Osteocyte (in vitro differentiated cells): ENCODE measurements at regions not wholly inside any gene's neighbourhood (a gene's known extent, or its start where the extent isn't known, plus 50 kb on each side); places are given as distances from the start of the nearest gene placed in this dataset.
"Not testable (repeated sequence)": the region's sequence is repeated elsewhere in the genome, so short reads cannot be mapped to it uniquely, and the experiment has no call there.

ENCODE experiments used
- DNase-seq: peaks from one replicate; pipeline ENCODE4 v3.0.0; 2021; ENCODE audit warnings: mixed read lengths; ENCODE audit not compliant: unreplicated experiment; ENCODE audit errors: extremely low spot score
- H3K27ac Mint-ChIP-seq: one replicate; pipeline ENCODE4 v1.8.0; 2021; ENCODE audit warnings: mild to moderate bottlenecking, mixed read lengths; ENCODE audit not compliant: unreplicated experiment
- H3K27me3 Mint-ChIP-seq: one replicate; pipeline ENCODE4 v1.8.0; 2021; ENCODE audit warnings: mixed read lengths; ENCODE audit not compliant: unreplicated experiment
- H3K36me3 Mint-ChIP-seq: one replicate; pipeline ENCODE4 v1.8.0; 2021; ENCODE audit warnings: mixed read lengths; ENCODE audit not compliant: unreplicated experiment
- H3K4me1 Mint-ChIP-seq: one replicate; pipeline ENCODE4 v1.8.0; 2021; ENCODE audit warnings: mixed read lengths; ENCODE audit not compliant: unreplicated experiment
- H3K4me3 Mint-ChIP-seq: one replicate; pipeline ENCODE4 v1.8.0; 2021; ENCODE audit warnings: mild to moderate bottlenecking, moderate library complexity, mixed read lengths; ENCODE audit not compliant: unreplicated experiment
- H3K9me3 Mint-ChIP-seq: one replicate; pipeline ENCODE4 v1.8.0; 2021; ENCODE audit warnings: mixed read lengths; ENCODE audit not compliant: unreplicated experiment
- TF ChIP-seq, protein P1 (sequence below): fragments of 200-600 bp; sonication (generic); IDR thresholded peaks from 2 replicates; pipeline ENCODE4 v1.5.0; 2021; ENCODE audit warnings: antibody characterized with exemption, mild to moderate bottlenecking, moderate library complexity

DNA sequence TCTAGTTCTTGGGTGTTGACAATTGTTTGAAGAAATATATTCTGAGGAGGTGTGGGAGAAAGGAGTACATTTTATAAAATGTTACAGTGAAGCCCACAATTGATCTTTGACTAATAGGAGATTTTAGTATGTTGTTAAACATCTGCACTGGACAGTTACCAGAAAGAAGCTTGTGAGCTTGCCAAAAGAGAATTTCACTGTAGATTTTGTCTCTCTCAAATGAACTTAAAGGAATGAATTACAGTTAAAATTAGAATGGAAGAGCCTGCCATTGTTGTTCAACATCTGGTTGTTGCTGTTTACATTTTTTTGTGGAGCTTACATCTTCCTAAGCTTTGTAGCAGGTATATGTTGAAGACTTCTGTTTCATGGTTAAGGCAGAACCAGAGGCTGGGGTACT lies 620.5 kb upstream of the CCDC179 start:
- no peak overlapping the region for H3K27ac Mint-ChIP-seq

DNA sequence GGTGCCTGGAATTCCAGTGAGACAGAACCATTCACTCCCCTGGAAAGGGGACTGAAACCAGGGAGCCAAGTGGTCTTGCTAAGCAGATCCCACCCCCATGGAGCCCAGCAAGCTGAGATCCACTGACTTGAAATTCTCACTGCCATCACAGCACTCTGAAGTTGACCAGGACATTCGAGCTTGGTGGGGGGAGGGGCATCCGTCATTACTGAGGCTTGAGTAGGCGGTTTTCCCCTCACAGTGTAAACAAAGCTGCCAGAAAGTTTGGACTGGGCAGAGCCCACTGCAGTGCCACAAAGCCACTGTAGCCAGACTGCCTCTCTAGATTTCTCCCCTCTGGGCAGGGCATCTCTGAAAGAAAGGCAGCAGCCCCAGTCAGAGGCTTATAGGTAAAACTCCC lies 623.9 kb upstream of the CCDC179 start:
- H3K4me1 Mint-ChIP-seq, H3K36me3 Mint-ChIP-seq, DNase-seq, H3K27me3 Mint-ChIP-seq, H3K27ac Mint-ChIP-seq, H3K4me3 Mint-ChIP-seq: not testable (repeated sequence)
- H3K9me3 Mint-ChIP-seq: peaks cover 33% of the 10 kb centered on the region

More for the DNA sequence above, 620.5 kb upstream of the CCDC179 start:
- DNase-seq: no peak
- Mint-ChIP-seq H3K36me3 (no peaks in the 10 kb centered on the region), H3K9me3 (peaks cover 11% of the 10 kb centered on the region), H3K4me1 (no peaks in the 10 kb centered on the region), H3K4me3 (no peak overlapping the region), H3K27me3 (peaks cover 10% of the 10 kb centered on the region)
- TF ChIP-seq, protein P1, sequence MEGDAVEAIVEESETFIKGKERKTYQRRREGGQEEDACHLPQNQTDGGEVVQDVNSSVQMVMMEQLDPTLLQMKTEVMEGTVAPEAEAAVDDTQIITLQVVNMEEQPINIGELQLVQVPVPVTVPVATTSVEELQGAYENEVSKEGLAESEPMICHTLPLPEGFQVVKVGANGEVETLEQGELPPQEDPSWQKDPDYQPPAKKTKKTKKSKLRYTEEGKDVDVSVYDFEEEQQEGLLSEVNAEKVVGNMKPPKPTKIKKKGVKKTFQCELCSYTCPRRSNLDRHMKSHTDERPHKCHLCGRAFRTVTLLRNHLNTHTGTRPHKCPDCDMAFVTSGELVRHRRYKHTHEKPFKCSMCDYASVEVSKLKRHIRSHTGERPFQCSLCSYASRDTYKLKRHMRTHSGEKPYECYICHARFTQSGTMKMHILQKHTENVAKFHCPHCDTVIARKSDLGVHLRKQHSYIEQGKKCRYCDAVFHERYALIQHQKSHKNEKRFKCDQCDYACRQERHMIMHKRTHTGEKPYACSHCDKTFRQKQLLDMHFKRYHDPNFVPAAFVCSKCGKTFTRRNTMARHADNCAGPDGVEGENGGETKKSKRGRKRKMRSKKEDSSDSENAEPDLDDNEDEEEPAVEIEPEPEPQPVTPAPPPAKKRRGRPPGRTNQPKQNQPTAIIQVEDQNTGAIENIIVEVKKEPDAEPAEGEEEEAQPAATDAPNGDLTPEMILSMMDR: no peak

DNA sequence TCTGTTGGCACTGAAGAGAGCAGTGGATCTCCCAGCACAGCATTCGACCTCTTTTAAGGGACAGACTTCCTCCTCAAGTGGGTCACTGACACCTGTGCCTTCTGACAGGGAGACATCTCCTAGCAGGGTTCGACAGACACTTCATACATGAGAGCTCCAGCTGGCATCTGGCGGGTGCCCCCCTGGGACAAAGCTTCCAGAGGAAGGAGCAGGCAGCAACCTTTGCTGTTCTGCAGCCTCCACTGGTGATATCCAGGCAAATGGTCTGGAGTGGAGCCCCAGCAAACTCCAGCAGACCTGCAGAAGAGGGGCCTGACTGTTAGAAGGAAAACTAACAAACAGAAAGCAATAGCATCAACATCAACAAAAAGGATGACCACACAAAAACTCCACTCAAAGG lies 624.3 kb upstream of the CCDC179 start:
- H3K4me3 Mint-ChIP-seq, H3K36me3 Mint-ChIP-seq, H3K27ac Mint-ChIP-seq, H3K4me1 Mint-ChIP-seq, DNase-seq, H3K27me3 Mint-ChIP-seq: not testable (repeated sequence)
- peaks cover 33% of the 10 kb centered on the region for H3K9me3 Mint-ChIP-seq

DNA sequence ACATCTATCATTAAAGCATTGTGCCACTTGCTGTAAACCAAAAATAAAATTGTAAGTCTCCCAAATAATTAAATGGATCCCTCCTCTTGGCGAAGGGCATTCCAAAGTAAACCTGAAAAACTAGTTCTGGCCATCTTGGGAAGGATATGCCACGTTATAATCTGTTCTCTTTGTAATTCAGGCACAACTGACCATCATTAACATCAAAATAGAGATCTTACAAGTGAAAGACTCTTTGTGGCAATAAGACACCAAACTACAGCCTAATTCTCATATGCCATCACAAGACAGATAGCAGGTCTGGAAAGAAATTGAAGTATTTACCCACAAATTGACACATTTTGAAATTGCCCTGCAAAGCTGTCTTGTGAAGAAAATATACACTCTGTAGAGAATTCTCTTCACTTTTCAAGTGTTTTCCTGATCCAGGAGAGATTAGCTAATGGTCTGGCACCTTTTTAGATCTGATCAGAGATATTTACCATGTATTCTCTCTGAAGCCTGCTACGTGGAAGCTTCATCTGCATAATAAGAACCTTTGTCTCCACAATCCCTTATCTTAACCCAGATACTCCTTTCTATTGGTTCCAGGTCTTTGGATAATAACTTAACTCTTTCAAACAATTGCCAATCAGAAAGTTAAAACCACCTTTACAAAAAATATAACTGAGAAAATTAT lies 630.4 kb upstream of the CCDC179 start:
- peaks cover 22% of the 10 kb centered on the region for H3K9me3 Mint-ChIP-seq
- H3K4me1 Mint-ChIP-seq: no peaks in the 10 kb centered on the region
- TF ChIP-seq, protein P1: no peak
- no peak for DNase-seq
- peaks cover 21% of the 10 kb centered on the region for H3K27me3 Mint-ChIP-seq
- H3K27ac Mint-ChIP-seq: no peak overlapping the region
- no peaks in the 10 kb centered on the region for H3K36me3 Mint-ChIP-seq
- H3K4me3 Mint-ChIP-seq: no peak overlapping the region

DNA sequence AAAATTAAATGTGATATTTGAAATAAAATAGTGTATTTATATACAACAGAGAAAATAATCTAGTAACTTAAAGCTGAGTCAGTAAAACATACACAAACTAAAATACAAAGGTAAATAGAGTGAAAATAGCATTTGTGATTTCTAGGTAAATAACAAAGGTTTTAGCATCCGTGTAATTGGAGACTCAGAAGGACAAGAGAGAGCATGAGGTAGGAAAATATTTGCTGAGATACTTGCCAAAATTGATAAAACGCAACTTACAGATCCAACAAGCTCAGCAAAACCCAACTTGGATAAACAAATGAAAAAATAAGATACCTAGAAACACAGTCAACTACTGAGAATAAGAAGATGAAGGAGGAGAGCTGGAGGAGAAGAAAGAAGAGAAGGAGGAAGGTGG lies 634.7 kb upstream of the CCDC179 start:
- Mint-ChIP-seq H3K27me3 (peaks cover 21% of the 10 kb centered on the region), H3K4me3 (no peak overlapping the region), H3K36me3 (no peaks in the 10 kb centered on the region), H3K9me3 (no peaks in the 10 kb centered on the region), H3K4me1 (no peaks in the 10 kb centered on the region), H3K27ac (no peak overlapping the region)
- TF ChIP-seq, protein P1: no peak
- no peak for DNase-seq

DNA sequence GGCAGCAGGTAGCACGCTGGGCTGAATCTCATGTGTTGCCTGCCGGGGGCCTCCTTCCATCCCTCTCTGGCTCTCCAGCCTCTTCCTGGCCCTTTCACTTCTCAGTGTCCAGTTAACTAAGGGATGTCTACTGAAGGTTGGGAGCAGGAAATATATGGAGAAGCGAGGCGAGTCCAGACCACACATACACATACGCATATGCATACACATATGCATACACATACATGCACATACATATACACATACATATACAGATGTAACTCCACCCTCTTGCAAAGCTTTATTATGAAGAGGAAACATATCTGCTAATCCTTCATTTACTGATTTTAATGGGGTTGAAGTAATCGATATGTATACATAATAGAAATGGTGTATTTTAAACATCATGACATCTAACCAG lies 636.1 kb upstream of the CCDC179 start:
- H3K4me3 Mint-ChIP-seq: no peak overlapping the region
- H3K9me3 Mint-ChIP-seq: no peaks in the 10 kb centered on the region
- DNase-seq: no peak
- TF ChIP-seq, protein P1: no peak
- H3K27ac Mint-ChIP-seq: no peak overlapping the region
- no peaks in the 10 kb centered on the region for H3K36me3 Mint-ChIP-seq
- no peaks in the 10 kb centered on the region for H3K4me1 Mint-ChIP-seq
- peaks cover 13% of the 10 kb centered on the region for H3K27me3 Mint-ChIP-seq
